ENCODE measurements at regions not wholly inside any gene's neighbourhood (a gene's known extent, or its start where the extent isn't known, plus 50 kb on each side); places are given as distances from the start of the nearest gene placed in this dataset.

GRCh38 chr6:132964101-132964867, 149.9 kb downstream of the RPS12 start (continued):
- TF ChIP-seq RFX5 (IDR thresholded peaks at IDR 0.05; ENCODE audit: low read length) (no peak), PBX3 (IDR thresholded peaks at IDR 0.05) (no peak), FOXM1 (IDR thresholded peaks at IDR 0.05; ENCODE audit: low read depth) (no peak), EZH2phosphoT487 (IDR thresholded peaks at IDR 0.05; ENCODE audit: borderline replicate concordance, low read depth) (no peak), USF1 (IDR thresholded peaks at IDR 0.05; ENCODE audit: borderline replicate concordance, low read depth) (no peak), SIN3A (IDR thresholded peaks at IDR 0.05; ENCODE audit: borderline replicate concordance, low read depth, low read length) (no peak), RAD21 (IDR thresholded peaks at IDR 0.05; ENCODE audit: low read length) (no peak), POLR2AphosphoS5 (IDR thresholded peaks at IDR 0.05; ENCODE audit: low read depth, low read length) (no peak), RXRA (IDR thresholded peaks at IDR 0.05; ENCODE audit: borderline replicate concordance, low read depth) (no peak)

- peaks cover 0 to 15% of the 10 kb centered on the region in 2 experiments; a peak in 2 of 4 replicates for H3K4me1 ChIP-seq (ENCODE audit: control insufficient read depth in 1 of 2, insufficient read depth in 2 of 2, low read depth in 1 of 2, low read length in 1 of 2)
- CTCF ChIA-PET, result interaction anchor here (0.5 to 1.6 kb wide), 8 partner anchors 8 to 548 kb away, joined by 3 to 9 read pairs (median 4); no protein-coding TSS in a partner anchor
- peak overlapping the region in 1 of 2 experiments; percentile 75; a peak in 2 of 4 replicates for H3K27ac ChIP-seq (ENCODE audit: low read depth in 2 of 2, low read length in 1 of 2)
- no peaks in the 10 kb centered on the region for H3K9me2 ChIP-seq
- peak; percentile 16; the same call in 1 of the 2 replicates for TF ChIP-seq RAD21 (IDR thresholded peaks at IDR 0.05; ENCODE audit: low read length)
- no peak for TF ChIP-seq TCF12 (IDR thresholded peaks at IDR 0.05)
- no peaks in the 10 kb centered on the region for H3K79me2 ChIP-seq (ENCODE audit: insufficient read depth)
- no peak overlapping the region for H3K4me2 ChIP-seq
- peaks cover 7% of the 10 kb centered on the region for H3F3A ChIP-seq (replicated peaks; ENCODE audit: insufficient read depth)
- H2AFZ ChIP-seq (ENCODE audit: low read depth), result no peak overlapping the region
- no peak overlapping the region for H3K9ac ChIP-seq
- no peaks in the 10 kb centered on the region for H3K27me3 ChIP-seq (ENCODE audit: insufficient read depth)
- H3K36me3 ChIP-seq (replicated peaks in 1 of 2; ENCODE audit: control insufficient read depth in 1 of 2, insufficient read depth in 2 of 2, low read length in 1 of 2), result no peaks in the 10 kb centered on the region
- H3K4me3 ChIP-seq (ENCODE audit: low read depth in 2 of 2, low read length in 1 of 2), result no peak overlapping the region
- POLR2A ChIA-PET, result no interaction called here
- no peaks in the 10 kb centered on the region for H3K9me3 ChIP-seq
- DNase-seq, result no peak
- WGBS (ENCODE audit: low lambda C conversion rate), result 16% methylated on average over 2 of the region's 2 CpGs
- H4K20me1 ChIP-seq (ENCODE audit: insufficient read depth), result no peaks in the 10 kb centered on the region
Measured at GRCh38 chr6:132964868-132965382, 150.6 kb downstream of the RPS12 start.

GRCh38 chr6:132967871-132968270, 153.5 kb downstream of the RPS12 start:
- 55% methylated on average over 2 of the region's 2 CpGs for WGBS (ENCODE audit: low lambda C conversion rate)
- no peak overlapping the region for H3K27ac ChIP-seq (ENCODE audit: low read depth in 2 of 2, low read length in 1 of 2)
- no peaks in the 10 kb centered on the region for H3K36me3 ChIP-seq (replicated peaks in 1 of 2; ENCODE audit: control insufficient read depth in 1 of 2, insufficient read depth in 2 of 2, low read length in 1 of 2)
- peaks cover 7% of the 10 kb centered on the region for H3F3A ChIP-seq (replicated peaks; ENCODE audit: insufficient read depth)
- no peaks in the 10 kb centered on the region for H3K27me3 ChIP-seq (ENCODE audit: insufficient read depth)
- H4K20me1 ChIP-seq (ENCODE audit: insufficient read depth), result no peaks in the 10 kb centered on the region
- no peaks in the 10 kb centered on the region for H3K9me2 ChIP-seq
- DNase-seq, result no peak
- H3K79me2 ChIP-seq (ENCODE audit: insufficient read depth), result no peaks in the 10 kb centered on the region
- H3K9me3 ChIP-seq, result no peaks in the 10 kb centered on the region
- peaks cover 0 to 15% of the 10 kb centered on the region in 2 experiments; a peak in 2 of 4 replicates for H3K4me1 ChIP-seq (ENCODE audit: control insufficient read depth in 1 of 2, insufficient read depth in 2 of 2, low read depth in 1 of 2, low read length in 1 of 2)
- CTCF ChIA-PET, result interaction anchor here (0.7 kb wide), 1 partner anchor 126 kb away, joined by 3 read pairs; no protein-coding TSS in a partner anchor
- H2AFZ ChIP-seq (ENCODE audit: low read depth), result no peak overlapping the region
- no peak overlapping the region for H3K9ac ChIP-seq
- no peak overlapping the region for H3K4me3 ChIP-seq (ENCODE audit: low read depth in 2 of 2, low read length in 1 of 2)
- H3K4me2 ChIP-seq, result no peak overlapping the region
- POLR2A ChIA-PET, result no interaction called here
- no peak for TF ChIP-seq SMC3 (IDR thresholded peaks at IDR 0.05; ENCODE audit: low read depth, low read length)
- TF ChIP-seq MXI1 (IDR thresholded peaks at IDR 0.05; ENCODE audit: low read depth, low read length), result no peak
- no peak for TF ChIP-seq NRF1 (IDR thresholded peaks at IDR 0.05; ENCODE audit: low read depth, low read length)
- no peak for TF ChIP-seq USF1 (IDR thresholded peaks at IDR 0.05; ENCODE audit: borderline replicate concordance, low read depth)
- TF ChIP-seq TEAD4 (IDR thresholded peaks at IDR 0.05; ENCODE audit: borderline replicate concordance, insufficient read depth), result no peak
- no peak for TF ChIP-seq RCOR1 (IDR thresholded peaks at IDR 0.05; ENCODE audit: low read length)
- no peak for TF ChIP-seq GABPA (IDR thresholded peaks at IDR 0.05; ENCODE audit: low read depth)
- TF ChIP-seq ZBTB33 (IDR thresholded peaks at IDR 0.05; ENCODE audit: borderline replicate concordance, low read depth), result no peak
- no peak for TF ChIP-seq EZH2phosphoT487 (IDR thresholded peaks at IDR 0.05; ENCODE audit: borderline replicate concordance, low read depth)
- no peak for TF ChIP-seq CTCF (IDR thresholded peaks at IDR 0.05)

Data from SK-N-SH (cell line).